Astrocyte of the cerebellum (primary cell): ENCODE measurements at regions not wholly inside any gene's neighbourhood (a gene's known extent, or its start where the extent isn't known, plus 50 kb on each side); places are given as distances from the start of the nearest gene placed in this dataset.
"Not testable (repeated sequence)": the region's sequence is repeated elsewhere in the genome, so short reads cannot be mapped to it uniquely, and the experiment has no call there.

Experiments used
- DNase-seq: peaks from one replicate; pipeline ENCODE4 v3.0.0-alpha.2; 2011; ENCODE audit warnings: low read depth
- H3K4me3 ChIP-seq: 2 replicates; pipeline ENCODE4 v1.5.1; 2011; ENCODE audit warnings: mild to moderate bottlenecking, low read depth, low read length, moderate library complexity
- CTCF ChIP-seq: IDR thresholded peaks from 2 replicates; pipeline ENCODE4 v1.5.1; 2012; ENCODE audit warnings: low read length, low read depth, moderate library complexity, mild to moderate bottlenecking; ENCODE audit errors: missing control alignments
- in situ Hi-C: cut with HindIII; loops from 2 replicates; pipeline ENCODE4 v1.10.0; 2017; ENCODE audit warnings: low sequenced_read_pairs

DNA sequence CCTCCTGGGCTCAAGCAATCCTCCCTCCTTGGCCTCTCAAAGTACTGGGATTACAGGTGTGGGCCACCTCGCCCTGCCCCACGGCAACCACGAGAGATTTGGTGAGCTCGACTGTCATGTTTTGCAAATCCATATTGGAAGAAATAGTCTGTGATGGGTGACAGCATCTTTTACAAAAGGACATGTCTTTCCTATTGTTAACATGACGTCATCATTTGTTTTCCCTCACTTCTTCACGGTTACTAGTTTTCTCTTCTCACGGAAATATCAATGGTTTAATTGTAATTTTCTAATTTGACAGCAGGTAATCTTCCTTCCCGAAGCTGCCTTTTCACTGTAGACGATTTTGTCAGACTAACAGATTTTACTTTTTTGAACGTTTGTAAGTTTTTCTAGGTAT lies 110.8 kb upstream of the GREM2 start:
- H3K4me3 ChIP-seq: no peak overlapping the region
- TF ChIP-seq CTCF: no peak
- DNase-seq: no peak
- in situ Hi-C loops: loop anchor here (25.0 kb wide), 1 partner anchor 765 kb away; no protein-coding TSS in a partner anchor

GRCh38 chr1:240720976-240721375 lies 109.0 kb upstream of the GREM2 start:
- no peak for DNase-seq
- in situ Hi-C loops: loop anchor here (25.0 kb wide), 1 partner anchor 766 kb away; no protein-coding TSS in a partner anchor
- H3K4me3 ChIP-seq: no peak overlapping the region
- no peak for TF ChIP-seq CTCF

DNA sequence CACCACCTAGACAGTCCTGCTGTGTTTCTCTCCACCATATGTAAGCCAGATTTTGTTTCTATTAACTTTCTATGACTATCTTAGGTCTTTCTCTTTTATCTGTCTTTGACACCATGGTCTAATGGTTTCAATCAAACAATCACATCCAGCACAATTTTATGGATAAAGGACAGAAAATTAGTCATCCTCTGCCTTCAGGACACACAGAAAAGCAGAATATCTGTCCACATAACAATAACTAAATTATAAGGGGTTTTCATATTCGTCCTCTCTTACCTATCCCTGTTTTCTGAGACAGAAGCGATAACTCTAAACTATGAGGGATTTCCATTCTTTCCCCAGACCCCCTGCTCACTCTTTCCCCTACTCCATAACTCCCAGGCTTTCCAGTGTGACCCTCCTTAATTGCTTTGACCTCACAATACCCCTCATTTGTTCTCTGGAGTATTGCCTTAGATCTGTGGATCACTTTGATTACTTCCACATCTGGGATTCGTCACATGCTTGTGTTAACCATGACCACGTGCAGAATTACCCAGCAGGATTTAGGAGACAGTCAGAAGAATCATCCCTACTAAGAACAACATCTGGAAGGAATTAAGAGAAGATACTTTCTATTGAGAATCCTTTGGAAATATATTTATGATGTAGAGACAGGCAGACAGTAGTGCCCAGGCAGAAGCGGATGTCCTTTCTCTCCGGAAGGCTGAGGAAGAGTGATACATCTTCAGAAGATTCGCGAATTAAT lies 108.2 kb upstream of the GREM2 start:
- H3K4me3 ChIP-seq: no peak overlapping the region
- no peak for TF ChIP-seq CTCF
- in situ Hi-C loops: loop anchor here (25.0 kb wide), 1 partner anchor 767 kb away; no protein-coding TSS in a partner anchor
- no peak for DNase-seq

DNA sequence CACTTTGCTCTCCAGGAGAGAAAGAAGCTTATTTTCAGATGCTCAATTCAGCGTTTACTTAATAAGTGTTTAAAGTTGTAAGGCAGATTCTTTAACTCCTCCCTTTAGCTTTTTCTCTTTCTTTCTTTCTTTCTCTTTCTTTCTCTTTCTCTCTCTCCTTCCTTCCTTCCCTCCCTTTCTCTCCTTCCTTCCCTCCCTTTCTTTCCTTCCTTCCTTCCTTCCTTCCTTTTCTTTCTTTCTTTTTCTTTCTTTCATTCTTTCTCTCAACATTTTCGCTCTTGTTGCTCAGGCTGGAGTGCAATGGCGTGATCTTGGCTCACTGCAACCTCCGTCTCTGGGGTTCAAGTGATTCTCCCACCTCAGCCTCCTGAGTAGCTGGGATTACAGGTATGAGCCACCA lies 104.6 kb upstream of the GREM2 start:
- in situ Hi-C loops: loop anchor here (25.0 kb wide), 1 partner anchor 771 kb away; no protein-coding TSS in a partner anchor
- not testable (repeated sequence) for H3K4me3 ChIP-seq, DNase-seq

DNA sequence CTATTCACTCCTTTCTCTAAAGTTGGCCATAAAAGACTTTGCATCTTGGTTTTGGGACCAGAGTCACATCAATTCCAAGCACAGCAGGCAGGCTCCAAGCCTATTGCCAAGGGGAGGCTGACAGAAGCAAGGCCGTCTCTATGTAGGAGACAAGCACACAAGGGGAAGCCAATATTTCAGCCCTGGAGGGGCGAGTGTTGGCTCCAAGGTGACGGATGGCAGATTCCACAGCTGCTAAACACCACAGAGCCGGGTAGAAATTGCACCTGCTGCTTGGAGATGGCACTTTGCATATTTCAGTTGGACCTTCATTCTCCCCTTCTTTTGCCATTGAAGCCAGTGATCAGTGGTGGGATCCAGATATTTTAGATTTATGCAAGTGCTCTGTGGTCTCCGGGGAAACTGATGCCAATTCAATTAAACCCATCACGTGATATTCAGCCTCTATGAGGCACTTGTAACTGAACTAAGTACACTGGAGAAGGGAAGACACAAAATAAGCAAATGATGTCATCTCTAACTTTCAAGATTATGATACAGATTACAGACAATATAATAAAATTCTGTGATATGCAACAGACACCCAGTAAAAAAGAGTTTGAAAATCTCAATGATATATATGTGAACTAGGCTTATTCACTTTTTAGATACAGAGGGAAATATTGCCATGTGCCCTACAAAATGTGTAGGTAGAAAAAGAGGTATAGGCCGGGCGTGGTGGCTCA lies 102.8 kb upstream of the GREM2 start:
- DNase-seq: no peak
- no peak overlapping the region for H3K4me3 ChIP-seq
- in situ Hi-C loops: loop anchor here (25.0 kb wide), 1 partner anchor 773 kb away; no protein-coding TSS in a partner anchor
- TF ChIP-seq CTCF: no peak

- no peak for DNase-seq
- TF ChIP-seq CTCF: no peak
- in situ Hi-C loops: loop anchor here (25.0 kb wide), 1 partner anchor 775 kb away; no protein-coding TSS in a partner anchor
- H3K4me3 ChIP-seq: no peak overlapping the region
Measured at GRCh38 chr1:240712014-240712731, 100.2 kb upstream of the GREM2 start.
